Activated CD4-positive, alpha-beta memory T cell treated with anti-CD3 and anti-CD28 coated beads for 36 hours (primary cell): ENCODE measurements at regions not wholly inside any gene's neighbourhood (a gene's known extent, or its start where the extent isn't known, plus 50 kb on each side); places are given as distances from the start of the nearest gene placed in this dataset.

Experiments
- CTCF ChIA-PET: fragments of 350-600 bp; sonication (Branson Sonifier 250); formaldehyde crosslinking; loops from one replicate; lab custom pipeline; 2021; ENCODE audit warnings: antibody characterized with exemption, inconsistent platforms; lab: Charles Lee
- POLR2A ChIA-PET: fragments of 350-600 bp; sonication (Branson Sonifier 250); formaldehyde crosslinking; loops from one replicate; lab custom pipeline; 2021; ENCODE audit warnings: antibody characterized with exemption; lab: Charles Lee
- DNase-seq: peaks from one replicate; pipeline ENCODE4 v3.0.0-alpha.2; 2020
- H3K27ac Mint-ChIP-seq: one replicate; pipeline ENCODE4 v1.8.0; 2021; ENCODE audit warnings: mixed read lengths
- H3K27me3 Mint-ChIP-seq: one replicate; pipeline ENCODE4 v1.8.0; 2021; ENCODE audit warnings: mixed read lengths
- H3K36me3 Mint-ChIP-seq: one replicate; pipeline ENCODE4 v1.8.0; 2021; ENCODE audit warnings: mixed read lengths
- H3K4me1 Mint-ChIP-seq: one replicate; pipeline ENCODE4 v1.8.0; 2021; ENCODE audit warnings: low read depth, mixed read lengths
- H3K4me3 Mint-ChIP-seq: one replicate; pipeline ENCODE4 v1.8.0; 2021; ENCODE audit warnings: mild to moderate bottlenecking, mixed read lengths
- H3K9me3 Mint-ChIP-seq: one replicate; pipeline ENCODE4 v1.8.0; 2021; ENCODE audit warnings: mixed read lengths
- intact Hi-C: fragments of 100-400 bp; cut with micrococcal nuclease; formaldehyde crosslinking; loops from one replicate; pipeline ENCODE4 v1.15.1; 2023

GRCh38 chr9:88237991-88238571 lies 99.8 kb upstream of the SPATA31C2 start:
- CTCF ChIA-PET = no interaction called here
- Mint-ChIP-seq H3K4me3 (no peak overlapping the region), H3K4me1 (peaks cover 13% of the 10 kb centered on the region), H3K27ac (no peak overlapping the region), H3K27me3 (peaks cover 19% of the 10 kb centered on the region), H3K36me3 (no peaks in the 10 kb centered on the region), H3K9me3 (no peaks in the 10 kb centered on the region)
- POLR2A ChIA-PET = no interaction called here
- DNase-seq = peak; percentile 12
- intact Hi-C loops = no loop called here

- Mint-ChIP-seq H3K4me1 (peaks cover 13% of the 10 kb centered on the region), H3K27me3 (peaks cover 20% of the 10 kb centered on the region), H3K9me3 (no peaks in the 10 kb centered on the region), H3K36me3 (no peaks in the 10 kb centered on the region), H3K27ac (no peak overlapping the region), H3K4me3 (no peak overlapping the region)
- intact Hi-C loops = no loop called here
- POLR2A ChIA-PET = no interaction called here
- no peak for DNase-seq
- CTCF ChIA-PET = no interaction called here
Measured at GRCh38 chr9:88237479-88237961, 99.2 kb upstream of the SPATA31C2 start.

- POLR2A ChIA-PET = no interaction called here
- H3K27me3 Mint-ChIP-seq = peaks cover 24% of the 10 kb centered on the region
- no peak for DNase-seq
Measured at GRCh38 chr9:88236511-88237478, 98.5 kb upstream of the SPATA31C2 start.

DNA sequence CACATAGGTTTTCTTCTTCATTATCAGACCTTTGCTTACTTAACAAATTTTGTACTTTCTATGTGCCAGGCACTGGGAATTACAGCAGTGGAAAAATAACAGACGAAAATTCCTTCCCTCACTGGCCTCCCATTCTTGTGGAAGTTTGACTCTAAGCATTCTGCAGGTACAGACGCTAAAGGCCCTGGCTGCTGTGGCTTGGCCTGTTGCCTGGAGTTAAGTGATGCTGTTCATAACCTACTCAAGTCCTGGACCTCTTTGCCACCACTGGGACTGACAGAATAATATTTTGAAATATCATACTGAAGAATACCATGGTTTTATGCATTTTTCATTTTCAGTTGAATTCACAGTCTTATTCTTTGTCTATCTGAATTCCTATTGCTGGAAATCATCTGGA lies 97.3 kb upstream of the SPATA31C2 start:
- H3K27me3 Mint-ChIP-seq = peaks cover 24% of the 10 kb centered on the region
- DNase-seq = no peak
- ChIA-PET CTCF (no interaction called here), POLR2A (no interaction called here)
- H3K9me3 Mint-ChIP-seq = peaks cover under 1% of the 10 kb centered on the region
- peaks cover 13% of the 10 kb centered on the region for H3K4me1 Mint-ChIP-seq
- intact Hi-C loops = no loop called here
- H3K27ac Mint-ChIP-seq = no peak overlapping the region
- H3K36me3 Mint-ChIP-seq = no peaks in the 10 kb centered on the region
- no peak overlapping the region for H3K4me3 Mint-ChIP-seq

More at GRCh38 chr9:88236511-88237478, 98.5 kb upstream of the SPATA31C2 start:
- intact Hi-C loops = no loop called here
- Mint-ChIP-seq H3K36me3 (no peaks in the 10 kb centered on the region), H3K4me1 (peaks cover 13% of the 10 kb centered on the region), H3K4me3 (no peak overlapping the region), H3K27ac (no peak overlapping the region), H3K9me3 (no peaks in the 10 kb centered on the region)
- CTCF ChIA-PET = no interaction called here

DNA sequence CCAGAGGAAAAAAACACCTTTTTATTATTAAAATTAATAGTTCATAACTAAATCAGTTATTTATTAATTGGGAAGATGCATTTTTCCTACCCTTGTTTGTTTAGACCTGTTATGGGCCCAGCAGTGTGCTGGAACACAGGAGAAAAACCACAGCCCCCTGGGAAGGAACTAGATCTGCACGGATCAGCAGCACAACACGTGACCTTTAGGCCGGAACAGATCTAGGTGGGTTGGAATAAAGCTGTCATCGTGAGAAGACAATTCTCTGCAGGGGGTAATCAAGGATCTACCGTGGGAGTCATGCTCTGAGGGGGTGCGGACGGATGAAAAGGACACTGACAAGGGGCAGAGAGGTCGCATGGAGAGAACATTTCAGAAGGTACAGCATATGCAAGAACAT lies 95.8 kb upstream of the SPATA31C2 start:
- H3K4me1 Mint-ChIP-seq = peaks cover 12% of the 10 kb centered on the region
- ChIA-PET POLR2A (no interaction called here), CTCF (no interaction called here)
- H3K27ac Mint-ChIP-seq = no peak overlapping the region
- peaks cover 2% of the 10 kb centered on the region for H3K9me3 Mint-ChIP-seq
- H3K36me3 Mint-ChIP-seq = no peaks in the 10 kb centered on the region
- H3K27me3 Mint-ChIP-seq = peaks cover 21% of the 10 kb centered on the region
- no peak overlapping the region for H3K4me3 Mint-ChIP-seq
- DNase-seq = no peak
- intact Hi-C loops = no loop called here

DNA sequence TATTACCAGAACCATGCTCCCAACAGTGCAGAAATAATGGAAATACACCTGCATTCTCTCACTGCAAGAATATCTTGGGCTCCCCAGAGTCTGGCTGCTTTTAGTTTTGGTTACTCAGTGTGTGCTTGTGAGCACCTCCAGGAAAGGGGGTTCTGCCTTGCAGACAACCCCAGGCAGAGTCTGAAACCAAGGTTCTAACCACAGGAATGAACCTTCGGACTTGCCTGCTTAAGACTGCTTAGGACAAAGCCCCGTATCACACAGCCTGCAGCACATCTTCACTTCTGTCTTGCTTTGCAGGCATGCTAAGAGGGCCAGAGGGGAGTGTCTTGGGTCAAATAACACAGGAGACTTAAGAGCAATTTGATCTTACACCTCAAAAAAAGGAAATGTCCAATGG lies 94.8 kb upstream of the SPATA31C2 start:
- ChIA-PET POLR2A (no interaction called here), CTCF (no interaction called here)
- no peak for DNase-seq
- Mint-ChIP-seq H3K27ac (no peak overlapping the region), H3K36me3 (no peaks in the 10 kb centered on the region), H3K4me3 (no peak overlapping the region), H3K27me3 (peaks cover 20% of the 10 kb centered on the region), H3K4me1 (peaks cover 6% of the 10 kb centered on the region), H3K9me3 (peaks cover 2% of the 10 kb centered on the region)
- intact Hi-C loops = no loop called here

DNA sequence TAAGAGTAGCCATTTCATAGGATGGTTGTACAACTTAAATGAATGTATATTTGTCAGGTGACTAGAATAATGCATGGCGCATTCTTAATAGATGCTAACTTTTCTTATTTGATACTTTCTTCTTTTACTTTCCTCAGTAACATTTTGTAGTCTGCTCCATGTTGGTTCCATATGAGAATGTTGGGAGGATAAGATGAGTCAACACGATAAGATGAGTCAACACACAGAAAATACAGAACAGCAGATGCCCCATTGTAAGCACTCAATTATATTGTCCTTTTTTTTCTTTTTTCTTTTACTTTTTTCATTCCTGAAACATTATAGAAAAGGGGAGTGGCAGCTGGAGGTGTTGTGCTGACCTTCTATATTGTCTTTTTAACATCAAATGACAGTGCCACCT lies 92.3 kb upstream of the SPATA31C2 start:
- ChIA-PET CTCF (no interaction called here), POLR2A (no interaction called here)
- peaks cover 17% of the 10 kb centered on the region for H3K27me3 Mint-ChIP-seq
- no peaks in the 10 kb centered on the region for H3K4me1 Mint-ChIP-seq
- no peak for DNase-seq
- intact Hi-C loops = no loop called here
- peaks cover 2% of the 10 kb centered on the region for H3K9me3 Mint-ChIP-seq
- no peak overlapping the region for H3K27ac Mint-ChIP-seq
- H3K4me3 Mint-ChIP-seq = no peak overlapping the region
- no peaks in the 10 kb centered on the region for H3K36me3 Mint-ChIP-seq

DNA sequence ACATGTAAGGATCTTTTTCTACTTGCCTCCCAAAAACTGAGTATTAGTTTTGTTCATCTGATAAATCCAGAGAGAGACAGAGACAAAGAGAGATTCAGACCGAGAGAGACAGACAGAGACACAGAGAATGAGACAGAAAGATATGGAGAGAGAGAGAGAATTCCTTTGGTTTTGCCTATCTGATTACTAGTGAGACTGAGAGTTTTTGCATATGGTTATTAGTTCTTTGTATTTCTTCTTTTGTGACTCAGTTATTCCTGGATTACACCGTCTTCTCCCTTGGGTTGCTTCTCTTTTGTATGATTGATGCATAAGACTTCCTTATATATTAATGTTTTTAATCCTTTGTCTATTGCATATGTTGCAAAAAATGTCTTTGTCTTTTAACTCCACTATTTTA lies 91.2 kb upstream of the SPATA31C2 start:
- Mint-ChIP-seq H3K9me3 (peaks cover 2% of the 10 kb centered on the region), H3K4me1 (no peaks in the 10 kb centered on the region), H3K27me3 (peaks cover 17% of the 10 kb centered on the region), H3K4me3 (no peak overlapping the region), H3K27ac (no peak overlapping the region), H3K36me3 (no peaks in the 10 kb centered on the region)
- intact Hi-C loops = no loop called here
- DNase-seq = no peak
- ChIA-PET CTCF (no interaction called here), POLR2A (no interaction called here)

DNA sequence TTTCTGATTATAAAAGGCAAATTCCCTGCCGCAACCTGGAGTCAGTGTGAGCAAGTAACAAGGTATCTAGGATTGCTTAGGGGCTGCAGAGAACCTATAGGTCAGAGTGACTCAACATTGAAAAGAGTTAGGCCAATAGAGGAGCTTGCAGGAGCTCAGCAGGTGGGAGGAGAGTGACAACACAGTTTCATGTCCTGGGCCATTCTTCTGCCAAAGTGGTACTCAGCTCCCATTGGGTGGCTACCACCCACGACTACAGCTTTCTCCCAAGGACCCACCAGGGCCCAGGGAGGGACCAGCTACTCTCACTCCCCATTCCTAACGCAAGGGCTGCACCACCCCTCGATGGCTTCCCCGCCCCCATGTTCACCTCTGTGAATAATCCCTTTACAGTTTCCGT lies 86.7 kb upstream of the SPATA31C2 start:
- CTCF ChIA-PET = no interaction called here
- DNase-seq = no peak
- Mint-ChIP-seq H3K4me1 (no peaks in the 10 kb centered on the region), H3K4me3 (no peak overlapping the region), H3K27me3 (peaks cover 10% of the 10 kb centered on the region), H3K36me3 (no peaks in the 10 kb centered on the region), H3K9me3 (no peaks in the 10 kb centered on the region), H3K27ac (no peak overlapping the region)
- intact Hi-C loops = no loop called here
- POLR2A ChIA-PET = no interaction called here

DNA sequence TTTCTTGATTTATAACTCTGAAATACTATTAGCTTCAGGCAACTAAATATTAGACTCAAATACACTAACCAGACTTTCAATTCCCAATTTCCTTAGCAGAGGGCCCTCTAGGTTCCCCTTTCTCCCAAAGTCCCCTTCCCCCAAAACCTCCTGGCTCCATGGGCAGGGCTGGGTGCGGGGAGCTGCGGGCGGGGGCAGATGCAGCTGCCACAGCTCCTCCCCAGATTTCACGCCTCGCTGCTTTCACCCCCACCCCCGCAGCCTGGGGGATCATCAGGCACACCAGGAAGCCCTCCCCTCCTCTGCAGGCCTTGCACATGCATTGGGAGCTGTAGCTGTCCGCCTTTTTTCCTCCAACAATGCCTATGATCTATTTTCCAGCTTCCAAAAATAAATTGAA lies 82.8 kb upstream of the SPATA31C2 start:
- Mint-ChIP-seq H3K27me3 (peaks cover 16% of the 10 kb centered on the region), H3K9me3 (no peaks in the 10 kb centered on the region), H3K4me3 (no peak overlapping the region), H3K36me3 (no peaks in the 10 kb centered on the region), H3K4me1 (no peaks in the 10 kb centered on the region), H3K27ac (no peak overlapping the region)
- CTCF ChIA-PET = no interaction called here
- intact Hi-C loops = no loop called here
- DNase-seq = no peak
- POLR2A ChIA-PET = no interaction called here

- intact Hi-C loops = no loop called here
- no peak overlapping the region for H3K4me3 Mint-ChIP-seq
- H3K4me1 Mint-ChIP-seq = no peaks in the 10 kb centered on the region
- peaks cover 14% of the 10 kb centered on the region for H3K27me3 Mint-ChIP-seq
- no peaks in the 10 kb centered on the region for H3K9me3 Mint-ChIP-seq
- POLR2A ChIA-PET = no interaction called here
- CTCF ChIA-PET = no interaction called here
- no peaks in the 10 kb centered on the region for H3K36me3 Mint-ChIP-seq
- DNase-seq = no peak
- no peak overlapping the region for H3K27ac Mint-ChIP-seq
Measured at GRCh38 chr9:88220652-88221051, 82.4 kb upstream of the SPATA31C2 start.

DNA sequence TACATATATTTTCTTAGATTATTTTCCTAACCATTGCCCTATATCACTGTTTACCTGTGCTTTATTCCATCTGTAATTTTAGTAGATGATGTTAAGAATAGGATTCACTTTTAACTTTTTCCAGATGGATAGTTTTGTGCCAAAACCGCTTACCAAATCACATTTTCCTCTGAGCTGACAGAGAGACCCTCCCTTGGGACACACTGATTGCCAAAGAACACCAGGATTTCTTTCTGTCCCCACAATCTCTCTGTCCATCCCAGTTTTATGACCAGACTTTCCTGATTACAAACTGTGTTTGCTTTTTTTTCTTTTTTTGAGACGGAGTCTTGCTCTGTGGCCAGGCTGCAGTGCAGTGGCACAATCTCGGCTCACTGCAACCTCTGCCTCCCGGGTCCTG lies 81.3 kb upstream of the SPATA31C2 start:
- Mint-ChIP-seq H3K4me3 (no peak overlapping the region), H3K9me3 (no peaks in the 10 kb centered on the region), H3K4me1 (no peaks in the 10 kb centered on the region), H3K27me3 (peaks cover 16% of the 10 kb centered on the region), H3K36me3 (no peaks in the 10 kb centered on the region), H3K27ac (no peak overlapping the region)
- no peak for DNase-seq
- intact Hi-C loops = no loop called here
- POLR2A ChIA-PET = no interaction called here
- CTCF ChIA-PET = interaction anchor here (0.8 kb wide), 1 partner anchor 30 kb away, joined by 3 read pairs; no protein-coding TSS in a partner anchor
